ENCODE measurements at regions not wholly inside any gene's neighbourhood (a gene's known extent, or its start where the extent isn't known, plus 50 kb on each side); places are given as distances from the start of the nearest gene placed in this dataset.

DNA sequence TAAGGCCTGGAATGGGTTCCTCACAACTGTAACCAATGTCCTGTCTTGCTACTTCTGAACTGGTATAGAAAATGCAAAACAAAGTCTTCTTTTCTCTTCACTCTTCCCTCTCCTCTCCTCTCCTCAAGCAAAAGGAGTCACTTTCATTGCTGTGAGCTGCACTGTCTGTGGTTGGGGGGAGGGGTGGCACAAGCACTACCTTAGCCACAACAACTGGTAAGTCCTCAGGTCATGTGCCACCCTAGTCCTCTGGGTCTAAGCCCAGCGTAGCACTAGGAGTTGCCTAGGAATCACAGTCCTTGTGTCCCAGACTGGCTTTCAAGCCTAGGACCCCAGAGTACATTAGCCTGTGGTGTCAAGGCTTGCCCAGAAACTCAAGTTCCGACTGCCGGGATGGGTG lies 859.3 kb upstream of the AMOT start:
- Histone ChIP-seq H3K36me3 (ENCODE audit: insufficient read depth) (no peaks in the 10 kb centered on the region), H3K9me2 (ENCODE audit: insufficient read depth) (no peaks in the 10 kb centered on the region), H3K4me1 (ENCODE audit: insufficient read depth) (no peaks in the 10 kb centered on the region), H4K20me1 (replicated peaks; ENCODE audit: insufficient read depth) (no peaks in the 10 kb centered on the region), H3K27me3 (ENCODE audit: insufficient read depth) (no peaks in the 10 kb centered on the region), H3K79me2 (replicated peaks; ENCODE audit: insufficient read depth) (no peaks in the 10 kb centered on the region), H2AFZ (no peak overlapping the region), H3K27ac (ENCODE audit: low read depth) (no peak overlapping the region), H3K4me3 (no peak overlapping the region), H3K4me2 (no peak overlapping the region), H3F3A (replicated peaks; ENCODE audit: low read depth) (no peaks in the 10 kb centered on the region)
- peaks cover 12% of the 10 kb centered on the region; the same call in 2 of the 3 replicates for H3K9me3 Mint-ChIP-seq
- DNase-seq (ENCODE audit: low spot score) (no peak), ATAC-seq (no peak)
- no peak overlapping the region for H3K4me3 Mint-ChIP-seq
- TF ChIP-seq, protein P1, sequence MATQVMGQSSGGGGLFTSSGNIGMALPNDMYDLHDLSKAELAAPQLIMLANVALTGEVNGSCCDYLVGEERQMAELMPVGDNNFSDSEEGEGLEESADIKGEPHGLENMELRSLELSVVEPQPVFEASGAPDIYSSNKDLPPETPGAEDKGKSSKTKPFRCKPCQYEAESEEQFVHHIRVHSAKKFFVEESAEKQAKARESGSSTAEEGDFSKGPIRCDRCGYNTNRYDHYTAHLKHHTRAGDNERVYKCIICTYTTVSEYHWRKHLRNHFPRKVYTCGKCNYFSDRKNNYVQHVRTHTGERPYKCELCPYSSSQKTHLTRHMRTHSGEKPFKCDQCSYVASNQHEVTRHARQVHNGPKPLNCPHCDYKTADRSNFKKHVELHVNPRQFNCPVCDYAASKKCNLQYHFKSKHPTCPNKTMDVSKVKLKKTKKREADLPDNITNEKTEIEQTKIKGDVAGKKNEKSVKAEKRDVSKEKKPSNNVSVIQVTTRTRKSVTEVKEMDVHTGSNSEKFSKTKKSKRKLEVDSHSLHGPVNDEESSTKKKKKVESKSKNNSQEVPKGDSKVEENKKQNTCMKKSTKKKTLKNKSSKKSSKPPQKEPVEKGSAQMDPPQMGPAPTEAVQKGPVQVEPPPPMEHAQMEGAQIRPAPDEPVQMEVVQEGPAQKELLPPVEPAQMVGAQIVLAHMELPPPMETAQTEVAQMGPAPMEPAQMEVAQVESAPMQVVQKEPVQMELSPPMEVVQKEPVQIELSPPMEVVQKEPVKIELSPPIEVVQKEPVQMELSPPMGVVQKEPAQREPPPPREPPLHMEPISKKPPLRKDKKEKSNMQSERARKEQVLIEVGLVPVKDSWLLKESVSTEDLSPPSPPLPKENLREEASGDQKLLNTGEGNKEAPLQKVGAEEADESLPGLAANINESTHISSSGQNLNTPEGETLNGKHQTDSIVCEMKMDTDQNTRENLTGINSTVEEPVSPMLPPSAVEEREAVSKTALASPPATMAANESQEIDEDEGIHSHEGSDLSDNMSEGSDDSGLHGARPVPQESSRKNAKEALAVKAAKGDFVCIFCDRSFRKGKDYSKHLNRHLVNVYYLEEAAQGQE (IDR thresholded peaks at IDR 0.05; ENCODE audit: unreplicated experiment), result no peak
- TF ChIP-seq, protein P2, sequence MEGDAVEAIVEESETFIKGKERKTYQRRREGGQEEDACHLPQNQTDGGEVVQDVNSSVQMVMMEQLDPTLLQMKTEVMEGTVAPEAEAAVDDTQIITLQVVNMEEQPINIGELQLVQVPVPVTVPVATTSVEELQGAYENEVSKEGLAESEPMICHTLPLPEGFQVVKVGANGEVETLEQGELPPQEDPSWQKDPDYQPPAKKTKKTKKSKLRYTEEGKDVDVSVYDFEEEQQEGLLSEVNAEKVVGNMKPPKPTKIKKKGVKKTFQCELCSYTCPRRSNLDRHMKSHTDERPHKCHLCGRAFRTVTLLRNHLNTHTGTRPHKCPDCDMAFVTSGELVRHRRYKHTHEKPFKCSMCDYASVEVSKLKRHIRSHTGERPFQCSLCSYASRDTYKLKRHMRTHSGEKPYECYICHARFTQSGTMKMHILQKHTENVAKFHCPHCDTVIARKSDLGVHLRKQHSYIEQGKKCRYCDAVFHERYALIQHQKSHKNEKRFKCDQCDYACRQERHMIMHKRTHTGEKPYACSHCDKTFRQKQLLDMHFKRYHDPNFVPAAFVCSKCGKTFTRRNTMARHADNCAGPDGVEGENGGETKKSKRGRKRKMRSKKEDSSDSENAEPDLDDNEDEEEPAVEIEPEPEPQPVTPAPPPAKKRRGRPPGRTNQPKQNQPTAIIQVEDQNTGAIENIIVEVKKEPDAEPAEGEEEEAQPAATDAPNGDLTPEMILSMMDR (conservative IDR thresholded peaks at IDR 0.05; ENCODE audit: low read depth in 2 of 2), result no peak
- TF ChIP-seq POLR2AphosphoS5 (IDR thresholded peaks at IDR 0.05; ENCODE audit: low read depth) (no peak), EZH2phosphoT487 (IDR thresholded peaks at IDR 0.05; ENCODE audit: unreplicated experiment) (no peak), CREB1 (CRISPR knock-in tag; IDR thresholded peaks at IDR 0.05; ENCODE audit: low read depth) (no peak), STAT1 (IDR thresholded peaks at IDR 0.05; ENCODE audit: unreplicated experiment) (no peak), NANOG (IDR thresholded peaks at IDR 0.05; ENCODE audit: borderline replicate concordance) (no peak), ZNF114 (CRISPR knock-in tag; IDR thresholded peaks at IDR 0.05) (no peak), JUNB (IDR thresholded peaks at IDR 0.05; ENCODE audit: unreplicated experiment) (no peak), EZH2 (IDR thresholded peaks at IDR 0.05; ENCODE audit: low read depth, unreplicated experiment) (no peak), ZNF331 (CRISPR knock-in tag; IDR thresholded peaks at IDR 0.05; ENCODE audit: low read depth) (no peak)
- TF ChIP-seq, protein P3, sequence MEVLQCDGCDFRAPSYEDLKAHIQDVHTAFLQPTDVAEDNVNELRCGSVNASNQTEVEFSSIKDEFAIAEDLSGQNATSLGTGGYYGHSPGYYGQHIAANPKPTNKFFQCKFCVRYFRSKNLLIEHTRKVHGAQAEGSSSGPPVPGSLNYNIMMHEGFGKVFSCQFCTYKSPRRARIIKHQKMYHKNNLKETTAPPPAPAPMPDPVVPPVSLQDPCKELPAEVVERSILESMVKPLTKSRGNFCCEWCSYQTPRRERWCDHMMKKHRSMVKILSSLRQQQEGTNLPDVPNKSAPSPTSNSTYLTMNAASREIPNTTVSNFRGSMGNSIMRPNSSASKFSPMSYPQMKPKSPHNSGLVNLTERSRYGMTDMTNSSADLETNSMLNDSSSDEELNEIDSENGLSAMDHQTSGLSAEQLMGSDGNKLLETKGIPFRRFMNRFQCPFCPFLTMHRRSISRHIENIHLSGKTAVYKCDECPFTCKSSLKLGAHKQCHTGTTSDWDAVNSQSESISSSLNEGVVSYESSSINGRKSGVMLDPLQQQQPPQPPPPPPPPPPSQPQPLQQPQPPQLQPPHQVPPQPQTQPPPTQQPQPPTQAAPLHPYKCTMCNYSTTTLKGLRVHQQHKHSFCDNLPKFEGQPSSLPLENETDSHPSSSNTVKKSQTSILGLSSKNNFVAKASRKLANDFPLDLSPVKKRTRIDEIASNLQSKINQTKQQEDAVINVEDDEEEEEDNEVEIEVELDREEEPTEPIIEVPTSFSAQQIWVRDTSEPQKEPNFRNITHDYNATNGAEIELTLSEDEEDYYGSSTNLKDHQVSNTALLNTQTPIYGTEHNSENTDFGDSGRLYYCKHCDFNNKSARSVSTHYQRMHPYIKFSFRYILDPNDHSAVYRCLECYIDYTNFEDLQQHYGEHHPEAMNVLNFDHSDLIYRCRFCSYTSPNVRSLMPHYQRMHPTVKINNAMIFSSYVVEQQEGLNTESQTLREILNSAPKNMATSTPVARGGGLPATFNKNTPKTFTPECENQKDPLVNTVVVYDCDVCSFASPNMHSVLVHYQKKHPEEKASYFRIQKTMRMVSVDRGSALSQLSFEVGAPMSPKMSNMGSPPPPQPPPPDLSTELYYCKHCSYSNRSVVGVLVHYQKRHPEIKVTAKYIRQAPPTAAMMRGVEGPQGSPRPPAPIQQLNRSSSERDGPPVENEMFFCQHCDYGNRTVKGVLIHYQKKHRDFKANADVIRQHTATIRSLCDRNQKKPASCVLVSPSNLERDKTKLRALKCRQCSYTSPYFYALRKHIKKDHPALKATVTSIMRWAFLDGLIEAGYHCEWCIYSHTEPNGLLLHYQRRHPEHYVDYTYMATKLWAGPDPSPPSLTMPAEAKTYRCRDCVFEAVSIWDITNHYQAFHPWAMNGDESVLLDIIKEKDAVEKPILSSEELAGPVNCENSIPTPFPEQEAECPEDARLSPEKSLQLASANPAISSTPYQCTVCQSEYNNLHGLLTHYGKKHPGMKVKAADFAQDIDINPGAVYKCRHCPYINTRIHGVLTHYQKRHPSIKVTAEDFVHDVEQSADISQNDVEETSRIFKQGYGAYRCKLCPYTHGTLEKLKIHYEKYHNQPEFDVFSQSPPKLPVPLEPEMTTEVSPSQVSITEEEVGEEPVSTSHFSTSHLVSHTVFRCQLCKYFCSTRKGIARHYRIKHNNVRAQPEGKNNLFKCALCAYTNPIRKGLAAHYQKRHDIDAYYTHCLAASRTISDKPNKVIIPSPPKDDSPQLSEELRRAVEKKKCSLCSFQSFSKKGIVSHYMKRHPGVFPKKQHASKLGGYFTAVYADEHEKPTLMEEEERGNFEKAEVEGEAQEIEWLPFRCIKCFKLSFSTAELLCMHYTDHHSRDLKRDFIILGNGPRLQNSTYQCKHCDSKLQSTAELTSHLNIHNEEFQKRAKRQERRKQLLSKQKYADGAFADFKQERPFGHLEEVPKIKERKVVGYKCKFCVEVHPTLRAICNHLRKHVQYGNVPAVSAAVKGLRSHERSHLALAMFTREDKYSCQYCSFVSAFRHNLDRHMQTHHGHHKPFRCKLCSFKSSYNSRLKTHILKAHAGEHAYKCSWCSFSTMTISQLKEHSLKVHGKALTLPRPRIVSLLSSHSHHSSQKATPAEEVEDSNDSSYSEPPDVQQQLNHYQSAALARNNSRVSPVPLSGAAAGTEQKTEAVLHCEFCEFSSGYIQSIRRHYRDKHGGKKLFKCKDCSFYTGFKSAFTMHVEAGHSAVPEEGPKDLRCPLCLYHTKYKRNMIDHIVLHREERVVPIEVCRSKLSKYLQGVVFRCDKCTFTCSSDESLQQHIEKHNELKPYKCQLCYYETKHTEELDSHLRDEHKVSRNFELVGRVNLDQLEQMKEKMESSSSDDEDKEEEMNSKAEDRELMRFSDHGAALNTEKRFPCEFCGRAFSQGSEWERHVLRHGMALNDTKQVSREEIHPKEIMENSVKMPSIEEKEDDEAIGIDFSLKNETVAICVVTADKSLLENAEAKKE (CRISPR knock-in tag; IDR thresholded peaks at IDR 0.05), result no peak
- TF ChIP-seq, protein P4, sequence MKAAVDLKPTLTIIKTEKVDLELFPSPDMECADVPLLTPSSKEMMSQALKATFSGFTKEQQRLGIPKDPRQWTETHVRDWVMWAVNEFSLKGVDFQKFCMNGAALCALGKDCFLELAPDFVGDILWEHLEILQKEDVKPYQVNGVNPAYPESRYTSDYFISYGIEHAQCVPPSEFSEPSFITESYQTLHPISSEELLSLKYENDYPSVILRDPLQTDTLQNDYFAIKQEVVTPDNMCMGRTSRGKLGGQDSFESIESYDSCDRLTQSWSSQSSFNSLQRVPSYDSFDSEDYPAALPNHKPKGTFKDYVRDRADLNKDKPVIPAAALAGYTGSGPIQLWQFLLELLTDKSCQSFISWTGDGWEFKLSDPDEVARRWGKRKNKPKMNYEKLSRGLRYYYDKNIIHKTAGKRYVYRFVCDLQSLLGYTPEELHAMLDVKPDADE (IDR thresholded peaks at IDR 0.05), result no peak
- H3K27me3 Mint-ChIP-seq (ENCODE audit: insufficient read depth, low read depth, poor library complexity), result no peaks in the 10 kb centered on the region
- no peaks in the 10 kb centered on the region; the same call in 2 of the 3 replicates for H3K4me1 Mint-ChIP-seq
- peaks cover 9% of the 10 kb centered on the region; the same call in 2 of the 3 replicates for H3K36me3 Mint-ChIP-seq (ENCODE audit: low read depth)
- H3K27ac Mint-ChIP-seq, result no peak overlapping the region

Measured in GM23338 (cell line).